SK-MEL-5 (cell line): ENCODE measurements at regions not wholly inside any gene's neighbourhood (a gene's known extent, or its start where the extent isn't known, plus 50 kb on each side); places are given as distances from the start of the nearest gene placed in this dataset.
"Not testable (repeated sequence)": the region's sequence is repeated elsewhere in the genome, so short reads cannot be mapped to it uniquely, and the experiment has no call there.

Source experiments
- DNase-seq: peaks from one replicate; pipeline ENCODE4 v3.0.0-alpha.2; 2016; ENCODE audit warnings: low read depth, low spot score
- in situ Hi-C: cut with HindIII; loops from 2 replicates; pipeline ENCODE4 v1.10.0; 2016; ENCODE audit warnings: low sequenced_read_pairs, high pct_unique_total_duplicates, low pct_unique_long_range_greater_than_20kb

DNA sequence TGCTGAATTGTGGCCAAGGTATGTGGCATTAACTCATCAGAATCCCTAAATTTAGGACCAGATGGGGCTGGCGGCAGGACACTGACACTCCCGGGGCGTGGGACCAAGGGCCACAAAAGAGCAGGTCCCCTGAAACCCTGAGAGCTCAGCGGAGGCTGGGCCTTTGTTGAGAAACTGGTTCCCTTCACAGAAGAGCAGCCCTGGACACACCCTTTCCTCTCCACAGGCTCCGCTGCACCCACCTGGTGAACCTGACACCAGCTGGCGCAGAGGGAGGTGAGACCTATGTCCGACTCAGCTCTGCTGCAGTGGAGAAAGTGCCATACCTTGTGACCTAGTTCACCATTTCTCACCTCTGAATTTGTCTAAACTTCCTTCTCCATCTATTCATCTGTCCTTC, 119.5 kb downstream of the RTP5 start:
- no peak for DNase-seq
- in situ Hi-C loops, result no loop called here

DNA sequence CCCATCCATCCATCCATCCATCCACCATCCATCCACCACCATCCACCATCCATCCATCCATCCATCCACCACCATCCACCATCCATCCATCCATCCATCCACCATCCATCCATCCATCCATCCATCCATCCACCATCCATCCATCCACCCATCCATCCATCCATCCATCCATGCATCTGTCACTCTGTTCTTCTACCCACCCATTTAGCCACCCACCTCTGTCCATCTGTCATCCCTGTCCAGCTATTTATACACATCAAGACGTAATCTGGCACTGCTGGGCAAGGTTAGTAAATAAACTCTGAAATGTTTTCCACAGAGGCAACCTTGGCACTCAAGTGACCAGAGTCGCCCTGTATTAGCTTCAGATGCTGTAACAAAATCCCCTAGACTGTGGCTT, 120.9 kb downstream of the RTP5 start:
- in situ Hi-C loops, result no loop called here
- DNase-seq, result no peak

DNA sequence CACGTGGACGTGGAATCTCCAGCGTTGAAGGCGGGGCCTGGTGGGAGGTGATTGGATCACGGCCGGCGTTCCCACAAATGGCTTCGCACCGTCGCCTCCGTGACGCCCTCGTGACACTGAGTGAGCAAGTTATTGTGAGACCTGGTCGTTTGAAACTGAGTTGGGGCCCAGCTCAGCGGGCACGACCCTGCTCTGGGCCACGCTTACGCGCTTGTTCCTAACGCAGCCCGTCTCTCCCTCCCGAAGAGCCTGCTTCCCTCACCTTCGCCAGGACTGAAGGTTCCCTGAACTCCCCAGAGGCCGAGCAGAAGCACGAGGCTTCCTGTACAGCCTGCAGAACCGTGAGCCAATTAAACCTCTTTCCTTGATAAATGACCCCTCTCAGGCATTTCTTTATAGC, 121.8 kb downstream of the RTP5 start:
- in situ Hi-C loops, result no loop called here
- DNase-seq, result no peak

DNA sequence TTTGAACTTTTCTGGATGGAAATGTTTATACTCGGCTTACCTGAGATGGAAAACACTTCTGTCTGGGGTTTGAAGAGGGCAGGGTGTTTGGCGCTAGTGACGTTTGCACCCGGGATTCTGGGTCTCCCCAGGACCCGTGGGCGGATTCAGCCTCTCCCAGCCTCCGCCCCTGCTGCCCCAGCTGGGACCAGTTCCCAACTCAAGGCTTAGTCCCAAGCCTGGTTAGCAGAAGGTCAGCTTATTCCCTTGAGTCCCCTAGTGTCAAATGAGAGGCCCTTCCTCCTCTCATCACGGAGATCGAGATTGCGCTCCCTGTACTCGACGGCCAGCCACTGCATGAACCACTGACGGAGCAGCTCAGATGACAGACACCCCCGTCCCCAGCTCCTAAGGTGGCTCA, 123.2 kb downstream of the RTP5 start:
- DNase-seq, result no peak
- in situ Hi-C loops, result no loop called here

DNA sequence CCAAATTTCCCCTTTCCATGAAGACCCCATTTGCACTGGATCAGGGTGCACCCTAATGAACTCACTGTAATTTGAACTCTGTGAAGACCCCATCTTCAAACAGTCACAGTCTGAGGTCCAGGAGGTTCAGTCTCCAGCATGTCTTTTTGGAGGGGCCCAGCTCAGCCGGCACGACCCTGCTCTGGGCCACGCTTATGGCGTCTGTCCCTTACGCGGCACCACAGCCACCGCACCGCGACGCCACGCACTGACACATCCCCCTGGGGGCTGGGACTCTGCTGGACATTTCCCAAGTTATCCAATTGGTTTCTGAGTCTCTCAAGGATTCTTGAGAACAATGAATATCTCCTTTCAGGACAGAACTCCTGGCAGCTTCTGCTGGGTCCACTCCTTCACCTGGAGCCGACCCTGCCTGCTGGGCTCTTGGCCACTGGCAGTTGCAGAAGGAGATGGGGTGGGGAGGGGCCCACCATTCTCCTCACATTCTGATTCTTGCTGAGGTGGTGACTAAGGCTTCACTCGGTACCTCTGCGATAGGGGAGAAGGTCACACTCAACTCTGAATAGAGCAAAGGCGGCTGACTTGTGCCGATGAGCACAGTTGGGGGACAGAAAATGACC, 124.0 kb downstream of the RTP5 start:
- no peak for DNase-seq
- in situ Hi-C loops, result no loop called here

DNA sequence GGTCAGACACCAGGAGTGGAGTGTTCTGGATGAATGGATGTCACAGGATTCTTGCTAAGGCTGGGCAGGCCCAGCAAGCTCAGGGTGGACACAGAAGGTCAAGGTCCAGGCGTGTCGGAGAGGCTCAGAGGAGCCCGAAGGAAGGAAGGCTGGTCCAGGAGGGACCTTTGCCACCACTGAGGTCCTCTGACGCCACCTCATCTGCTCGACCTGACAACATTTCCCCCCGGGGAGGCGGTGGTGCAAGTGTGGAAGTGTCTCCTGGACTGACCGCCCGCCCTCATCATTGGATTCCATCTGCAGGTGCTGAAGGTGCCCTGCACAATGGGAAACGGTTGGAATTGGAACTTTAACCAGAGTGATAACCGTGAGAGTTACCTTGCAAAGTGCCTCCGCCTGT, 124.6 kb downstream of the RTP5 start:
- DNase-seq, result no peak
- in situ Hi-C loops, result no loop called here

DNA sequence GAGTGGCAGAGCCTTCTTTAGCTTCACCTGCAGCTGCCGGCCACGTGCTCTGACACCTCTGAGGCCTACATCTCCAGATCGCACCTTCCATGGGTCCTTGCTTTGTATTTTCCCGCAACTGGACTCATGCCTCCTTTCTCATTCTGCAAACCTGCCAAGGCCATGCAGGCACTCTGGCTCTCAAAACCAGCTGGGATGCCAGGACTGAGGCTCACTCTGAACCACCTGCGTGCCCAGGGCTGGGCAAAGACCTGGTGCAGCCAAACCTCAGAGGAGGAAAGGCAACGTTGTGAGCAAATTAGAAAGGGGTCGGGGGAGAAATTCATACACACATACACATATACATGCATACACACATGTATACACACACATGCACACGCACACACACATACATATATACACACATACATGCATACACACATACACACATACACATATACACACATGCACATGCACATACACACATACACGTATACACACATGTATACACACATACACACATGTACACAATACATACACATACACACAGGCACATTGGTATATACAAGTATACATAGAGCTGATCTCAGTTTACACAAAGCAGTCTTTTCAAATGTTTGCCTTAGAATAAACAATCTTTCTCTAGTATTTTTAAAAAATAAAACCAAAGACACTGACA, 125.2 kb downstream of the RTP5 start:
- no peak for DNase-seq
- in situ Hi-C loops, result no loop called here

DNA sequence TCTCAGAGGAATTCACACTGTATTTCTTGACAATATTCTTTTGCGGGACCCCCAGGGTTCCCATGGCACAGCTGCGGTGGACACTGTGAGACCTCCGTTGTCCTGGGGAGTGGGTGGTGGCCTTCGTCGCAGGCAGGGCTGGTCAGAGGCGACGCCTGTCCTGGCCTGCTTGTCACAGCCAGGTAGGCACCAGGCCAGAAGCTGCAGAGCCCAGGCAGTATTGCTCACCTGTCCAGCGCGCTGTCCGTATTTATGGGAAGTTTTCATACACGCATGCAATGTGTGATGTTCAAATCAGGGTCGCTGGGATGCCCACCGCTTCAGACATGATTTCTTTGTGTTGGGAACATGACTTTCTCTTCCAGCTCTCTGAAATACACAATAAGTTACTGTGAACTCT, 126.6 kb downstream of the RTP5 start:
- in situ Hi-C loops, result no loop called here
- no peak for DNase-seq

DNA sequence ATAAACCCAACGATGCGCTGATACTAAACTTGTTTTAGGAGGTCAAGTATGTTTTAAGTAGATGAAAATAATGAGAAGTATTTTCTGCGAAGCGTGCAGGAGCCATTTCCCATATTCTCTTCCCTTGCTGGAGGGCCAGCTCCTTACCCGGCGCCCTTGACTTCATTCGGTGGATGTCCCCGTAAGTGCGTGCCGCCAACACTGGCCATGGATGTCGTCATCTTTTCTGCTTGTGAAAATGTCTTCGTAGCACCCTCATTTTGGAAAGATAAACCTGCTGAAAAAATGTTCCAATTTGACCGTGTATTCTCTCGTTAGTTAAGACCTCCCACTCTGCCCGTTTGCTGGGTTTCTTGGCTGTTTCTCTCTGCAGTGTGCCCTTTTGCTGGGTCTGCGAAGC, 127.5 kb downstream of the RTP5 start:
- DNase-seq, result no peak
- in situ Hi-C loops, result no loop called here

DNA sequence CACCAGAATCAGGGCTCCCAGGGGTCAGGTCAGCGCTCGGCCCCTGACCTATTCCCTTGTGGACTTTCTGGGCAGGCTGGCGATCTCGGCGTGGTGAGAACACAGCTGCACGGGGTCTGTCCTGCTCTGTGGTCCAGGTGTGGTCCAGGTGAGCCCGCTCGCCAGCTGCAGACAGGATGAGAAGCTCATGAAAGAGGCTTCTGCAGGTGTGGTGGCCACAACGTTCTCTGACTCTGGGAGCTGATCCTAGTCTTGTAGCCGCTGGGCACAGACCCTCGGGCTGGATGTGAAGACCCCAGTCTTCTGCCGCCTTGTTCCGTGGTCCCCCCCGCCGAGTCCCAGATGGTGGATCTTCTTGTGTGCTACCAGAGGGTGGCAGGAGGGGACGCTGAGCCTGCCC, 129.7 kb downstream of the RTP5 start:
- in situ Hi-C loops, result no loop called here
- DNase-seq, result no peak

DNA sequence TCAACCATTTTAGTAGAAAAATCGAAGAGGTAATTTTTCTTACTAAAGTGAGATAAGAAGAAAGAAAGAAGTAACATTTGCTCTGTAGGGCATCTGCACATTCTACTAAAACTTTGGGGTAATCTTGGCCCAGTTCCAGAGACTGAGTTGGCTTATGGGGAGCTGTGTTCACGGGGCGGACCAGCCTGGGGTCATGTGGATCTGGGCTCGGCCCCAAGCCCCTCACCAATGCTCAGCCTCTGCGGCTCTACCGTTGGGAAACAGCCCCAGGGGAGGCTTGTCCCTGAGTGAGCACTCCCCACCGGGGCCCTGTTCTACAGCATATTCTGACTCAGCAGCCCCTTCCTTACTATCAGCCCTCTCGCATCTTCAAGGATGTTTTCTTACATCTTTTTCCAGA, 132.3 kb downstream of the RTP5 start:
- in situ Hi-C loops, result no loop called here
- DNase-seq, result no peak

DNA sequence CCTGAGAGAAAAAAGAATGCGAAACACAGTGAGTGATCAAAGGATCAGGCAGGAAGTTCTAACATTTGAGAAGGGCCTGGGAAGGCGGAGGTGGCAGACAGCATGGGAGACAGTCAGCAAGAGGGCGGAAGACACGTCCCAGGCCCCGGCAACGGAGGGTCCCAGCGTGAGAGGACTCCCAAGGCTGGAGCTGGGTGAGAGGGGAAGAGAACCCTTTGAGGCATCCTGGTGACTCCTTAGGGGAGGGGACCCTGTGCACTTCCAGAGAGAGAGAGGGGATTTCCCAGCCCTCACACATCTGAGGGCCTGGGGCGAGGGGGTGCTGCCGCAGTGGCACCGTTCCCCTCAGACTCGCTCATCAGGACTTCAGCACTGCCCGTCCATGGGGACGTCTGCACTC, 133.4 kb downstream of the RTP5 start:
- in situ Hi-C loops, result no loop called here
- no peak for DNase-seq

DNA sequence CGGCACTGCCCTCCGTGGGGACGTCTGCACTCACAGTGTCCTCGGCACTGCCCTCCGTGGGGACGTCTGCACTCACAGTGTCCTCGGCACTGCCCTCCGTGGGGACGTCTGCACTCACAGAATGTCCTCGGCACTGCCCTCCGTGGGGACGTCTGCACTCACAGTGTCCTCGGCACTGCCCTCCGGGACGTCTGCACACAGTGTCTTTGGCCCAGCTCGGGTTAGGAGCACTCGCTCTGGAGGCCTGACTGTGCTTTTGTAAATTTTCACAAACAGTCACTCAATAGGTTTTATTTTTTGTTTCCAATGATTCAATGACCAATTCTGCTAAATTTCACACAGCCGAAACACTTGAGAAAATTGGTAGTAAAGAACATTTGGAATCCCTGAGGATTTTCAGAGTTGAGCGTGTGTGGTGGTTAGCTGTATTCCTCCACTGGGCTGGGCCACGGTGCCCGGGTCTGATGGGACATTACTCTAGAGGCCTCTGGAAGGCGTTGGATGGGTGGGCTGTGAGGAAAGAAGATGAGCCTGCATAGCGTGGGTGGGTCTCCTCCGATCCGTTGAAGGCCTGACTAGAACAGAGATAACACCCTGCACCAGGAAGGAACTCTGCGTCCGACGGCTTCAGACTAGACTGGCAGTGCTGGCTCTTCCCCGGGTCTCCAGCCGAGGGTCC, 134.8 kb downstream of the RTP5 start:
- in situ Hi-C loops, result no loop called here
- no peak for DNase-seq

DNA sequence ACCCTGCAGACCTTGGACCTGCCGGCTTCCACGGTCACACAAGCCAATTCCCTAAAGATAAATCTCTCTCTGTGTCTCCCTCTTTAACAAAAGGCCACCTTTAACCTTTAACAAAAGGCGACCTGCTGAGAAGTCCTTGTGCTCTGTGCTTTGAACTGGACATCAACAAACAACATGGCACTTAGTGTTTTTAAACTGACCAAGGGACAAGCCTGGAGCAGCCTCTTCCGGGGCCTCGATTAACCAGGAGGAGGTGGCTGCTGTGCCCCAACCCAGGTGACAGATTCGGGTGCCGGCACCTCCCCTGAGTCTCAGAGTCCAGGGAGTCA, 135.3 kb downstream of the RTP5 start:
- DNase-seq, result no peak
- in situ Hi-C loops, result no loop called here

DNA sequence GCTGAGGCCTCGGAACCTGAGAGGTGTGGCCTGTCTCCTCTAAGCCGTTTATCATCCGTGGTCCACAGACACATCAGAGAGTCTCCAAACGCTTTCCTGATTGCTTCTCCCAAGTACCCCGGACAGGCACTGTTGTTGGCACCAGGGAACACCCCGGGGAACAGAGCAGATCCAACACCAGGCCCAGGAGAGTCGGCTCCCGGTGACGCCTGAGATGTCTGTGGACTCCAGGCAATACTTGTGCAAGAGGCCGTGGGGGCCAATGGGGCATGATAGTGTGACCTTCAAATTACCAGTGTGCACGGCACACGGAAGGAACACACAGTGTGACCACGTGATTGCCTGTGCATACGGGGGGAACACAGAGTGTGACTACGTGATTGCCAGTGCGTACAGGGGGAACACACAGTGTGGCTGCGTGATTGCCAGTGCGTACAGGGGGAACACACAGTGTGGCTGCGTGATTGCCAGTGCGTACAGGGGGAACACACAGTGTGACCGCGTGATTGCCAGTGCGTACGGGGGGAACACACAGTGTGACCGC, 136.6 kb downstream of the RTP5 start:
- in situ Hi-C loops, DNase-seq: not testable (repeated sequence)

DNA sequence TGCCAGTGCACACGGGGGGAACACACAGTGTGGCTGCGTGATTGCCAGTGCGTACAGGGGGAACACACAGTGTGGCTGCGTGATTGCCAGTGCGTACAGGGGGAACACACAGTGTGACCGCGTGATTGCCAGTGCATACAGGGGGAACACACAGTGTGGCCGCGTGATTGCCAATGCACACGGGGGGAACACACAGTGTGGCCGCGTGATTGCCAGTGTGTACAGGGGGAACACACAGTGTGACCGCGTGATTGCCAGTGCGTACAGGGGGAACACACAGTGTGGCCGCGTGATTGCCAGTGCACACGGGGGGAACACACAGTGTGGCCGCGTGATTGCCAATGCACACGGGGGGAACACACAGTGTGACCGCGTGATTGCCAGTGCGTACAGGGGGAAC, 139.4 kb downstream of the RTP5 start:
- in situ Hi-C loops, DNase-seq: not testable (repeated sequence)

DNA sequence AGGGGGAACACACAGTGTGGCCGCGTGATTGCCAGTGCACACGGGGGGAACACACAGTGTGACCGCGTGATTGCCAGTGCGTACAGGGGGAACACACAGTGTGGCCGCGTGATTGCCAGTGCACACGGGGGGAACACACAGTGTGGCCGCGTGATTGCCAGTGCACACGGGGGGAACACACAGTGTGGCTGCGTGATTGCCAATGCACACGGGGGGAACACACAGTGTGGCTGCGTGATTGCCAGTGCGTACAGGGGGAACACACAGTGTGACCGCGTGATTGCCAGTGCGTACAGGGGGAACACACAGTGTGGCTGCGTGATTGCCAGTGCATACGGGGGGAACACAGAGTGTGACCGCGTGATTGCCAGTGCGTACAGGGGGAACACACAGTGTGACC, 140.3 kb downstream of the RTP5 start:
- in situ Hi-C loops, DNase-seq: not testable (repeated sequence)

DNA sequence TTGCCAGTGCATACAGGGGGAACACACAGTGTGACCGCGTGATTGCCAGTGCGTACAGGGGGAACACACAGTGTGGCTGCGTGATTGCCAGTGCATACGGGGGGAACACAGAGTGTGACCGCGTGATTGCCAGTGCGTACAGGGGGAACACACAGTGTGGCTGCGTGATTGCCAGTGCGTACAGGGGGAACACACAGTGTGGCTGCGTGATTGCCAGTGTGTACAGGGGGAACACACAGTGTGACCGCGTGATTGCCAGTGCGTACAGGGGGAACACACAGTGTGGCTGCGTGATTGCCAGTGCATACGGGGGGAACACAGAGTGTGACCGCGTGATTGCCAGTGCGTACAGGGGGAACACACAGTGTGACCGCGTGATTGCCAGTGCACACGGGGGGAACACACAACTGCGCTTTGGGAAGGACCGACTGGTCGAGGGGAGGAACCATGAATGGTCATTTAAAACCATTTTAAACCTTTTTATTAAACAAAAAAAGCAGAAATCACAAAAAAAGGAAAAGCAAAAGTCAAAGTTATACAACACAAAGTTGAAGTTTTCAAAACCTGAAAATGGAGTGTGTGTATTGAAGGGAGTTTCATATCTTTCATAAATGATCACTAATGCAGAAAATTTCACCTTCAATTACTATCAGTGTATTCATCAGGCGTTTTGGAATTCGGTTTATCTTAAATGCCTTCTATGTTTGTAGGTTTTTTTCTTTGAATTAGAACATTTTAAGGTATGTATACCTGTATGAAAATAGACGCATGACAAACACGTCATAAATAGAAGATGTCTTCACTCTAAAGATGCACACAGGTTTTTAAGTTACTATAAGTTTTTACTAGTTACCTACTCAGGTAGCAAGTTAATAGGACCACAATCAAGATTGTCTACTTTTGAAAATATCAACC, 141.0 kb downstream of the RTP5 start:
- DNase-seq, in situ Hi-C loops: not testable (repeated sequence)
